ENCODE measurements at regions not wholly inside any gene's neighbourhood (a gene's known extent, or its start where the extent isn't known, plus 50 kb on each side); places are given as distances from the start of the nearest gene placed in this dataset.

DNA sequence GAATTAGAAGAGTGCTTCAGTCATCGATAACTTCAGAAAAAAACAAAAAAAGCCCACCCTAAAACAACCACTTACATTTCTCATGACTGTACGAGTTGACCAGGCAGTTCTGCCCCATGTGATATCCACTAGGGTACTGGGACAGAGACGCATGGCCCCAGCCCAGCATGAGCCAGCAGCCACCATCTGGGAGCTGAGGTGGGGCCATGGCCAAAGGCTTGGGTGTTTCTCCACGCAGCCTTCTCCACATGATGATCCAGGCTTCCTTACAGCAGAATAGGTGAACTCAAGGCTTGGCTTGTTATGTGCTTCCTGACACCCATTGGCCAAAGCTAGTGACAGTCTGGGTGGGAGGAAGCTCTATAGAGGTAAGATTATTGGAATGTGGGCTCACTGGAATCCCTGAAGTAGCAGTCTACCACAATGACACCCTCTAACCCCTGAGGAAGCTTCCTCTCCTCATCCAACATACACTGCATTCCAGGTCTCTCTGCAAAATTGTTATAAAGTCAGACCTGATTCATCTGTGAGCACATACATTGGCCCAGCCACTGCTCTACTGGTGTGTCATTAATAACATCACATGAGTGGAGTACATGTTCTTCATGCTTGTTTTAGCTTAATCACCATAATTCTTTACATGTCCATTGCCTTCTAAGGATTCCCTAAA is 66.3 kb upstream of the NTPCR start:
- no peaks in the 10 kb centered on the region for H3K9me2 ChIP-seq (ENCODE audit: insufficient read depth)
- no peaks in the 10 kb centered on the region for H3F3A ChIP-seq (ENCODE audit: insufficient read depth, low read depth)
- no peak overlapping the region for H3K4me3 ChIP-seq
- ChIA-PET POLR2A (ENCODE audit: unreplicated experiment) (no interaction called here), CTCF (no interaction called here)
- H2AFZ ChIP-seq, result no peak overlapping the region
- no peaks in the 10 kb centered on the region for H3K79me2 ChIP-seq (ENCODE audit: low read depth)
- no peaks in the 10 kb centered on the region for H3K4me1 ChIP-seq (replicated peaks; ENCODE audit: insufficient read depth)
- no peak for DNase-seq
- no peaks in the 10 kb centered on the region for H4K20me1 ChIP-seq (ENCODE audit: insufficient read depth)
- H3K9me3 ChIP-seq (ENCODE audit: insufficient read depth, low read depth), result 0 out of 2 replicates have a peak, but pooled peaks cover 3% of the 10 kb centered on the region
- H3K27ac ChIP-seq, result no peak overlapping the region
- no peaks in the 10 kb centered on the region for H3K36me3 ChIP-seq (ENCODE audit: low read depth)
- H3K4me2 ChIP-seq, result no peak overlapping the region
- TF ChIP-seq, protein P1, sequence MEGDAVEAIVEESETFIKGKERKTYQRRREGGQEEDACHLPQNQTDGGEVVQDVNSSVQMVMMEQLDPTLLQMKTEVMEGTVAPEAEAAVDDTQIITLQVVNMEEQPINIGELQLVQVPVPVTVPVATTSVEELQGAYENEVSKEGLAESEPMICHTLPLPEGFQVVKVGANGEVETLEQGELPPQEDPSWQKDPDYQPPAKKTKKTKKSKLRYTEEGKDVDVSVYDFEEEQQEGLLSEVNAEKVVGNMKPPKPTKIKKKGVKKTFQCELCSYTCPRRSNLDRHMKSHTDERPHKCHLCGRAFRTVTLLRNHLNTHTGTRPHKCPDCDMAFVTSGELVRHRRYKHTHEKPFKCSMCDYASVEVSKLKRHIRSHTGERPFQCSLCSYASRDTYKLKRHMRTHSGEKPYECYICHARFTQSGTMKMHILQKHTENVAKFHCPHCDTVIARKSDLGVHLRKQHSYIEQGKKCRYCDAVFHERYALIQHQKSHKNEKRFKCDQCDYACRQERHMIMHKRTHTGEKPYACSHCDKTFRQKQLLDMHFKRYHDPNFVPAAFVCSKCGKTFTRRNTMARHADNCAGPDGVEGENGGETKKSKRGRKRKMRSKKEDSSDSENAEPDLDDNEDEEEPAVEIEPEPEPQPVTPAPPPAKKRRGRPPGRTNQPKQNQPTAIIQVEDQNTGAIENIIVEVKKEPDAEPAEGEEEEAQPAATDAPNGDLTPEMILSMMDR (conservative IDR thresholded peaks at IDR 0.05), result no peak
- TF ChIP-seq EZH2 (IDR thresholded peaks at IDR 0.05; ENCODE audit: low read depth), result no peak
- intact Hi-C loops (cut with micrococcal nuclease; ENCODE audit: unreplicated experiment), result no loop called here
- BruUV-seq (replicated peaks), result no TSS peak
- peaks cover under 1% of the 10 kb centered on the region; the same call in 1 of the 2 replicates for H3K27me3 ChIP-seq (ENCODE audit: insufficient read depth, low read depth)

DNA sequence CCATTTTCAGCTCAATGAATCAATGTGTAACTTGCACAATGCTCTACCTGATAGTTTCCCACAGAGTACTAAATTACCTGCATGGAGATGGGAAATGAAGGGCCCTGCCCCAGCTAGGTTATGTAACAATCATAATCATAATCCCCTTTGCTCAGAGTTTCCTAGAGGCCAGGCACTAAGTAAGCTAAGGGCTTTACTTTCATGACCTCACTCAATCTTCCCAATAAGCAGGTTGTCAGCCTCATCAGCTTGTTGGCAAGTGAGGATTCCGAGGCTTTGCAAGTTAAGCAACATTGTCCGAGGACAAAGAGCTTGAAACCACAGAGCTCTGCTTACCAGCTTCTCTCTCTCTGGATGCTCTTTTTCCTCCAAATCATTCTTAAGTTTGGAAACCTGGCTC is 64.1 kb upstream of the NTPCR start:
- POLR2A ChIA-PET (ENCODE audit: unreplicated experiment), result no interaction called here
- no peaks in the 10 kb centered on the region for H3K9me3 ChIP-seq (ENCODE audit: insufficient read depth, low read depth)
- no peak overlapping the region for H3K27ac ChIP-seq
- intact Hi-C loops (cut with micrococcal nuclease; ENCODE audit: unreplicated experiment), result no loop called here
- peaks cover 4% of the 10 kb centered on the region; the same call in 1 of the 2 replicates for H3K27me3 ChIP-seq (ENCODE audit: insufficient read depth, low read depth)
- no peaks in the 10 kb centered on the region for H3K79me2 ChIP-seq (ENCODE audit: low read depth)
- H3K4me1 ChIP-seq (replicated peaks; ENCODE audit: insufficient read depth), result no peaks in the 10 kb centered on the region
- no peaks in the 10 kb centered on the region for H3K9me2 ChIP-seq (ENCODE audit: insufficient read depth)
- H3K4me3 ChIP-seq, result no peak overlapping the region
- no peak overlapping the region for H2AFZ ChIP-seq
- BruUV-seq (replicated peaks), result no TSS peak
- TF ChIP-seq EZH2 (IDR thresholded peaks at IDR 0.05; ENCODE audit: low read depth), result no peak
- TF ChIP-seq, protein P1 (conservative IDR thresholded peaks at IDR 0.05), result no peak
- DNase-seq, result no peak
- H3F3A ChIP-seq (ENCODE audit: insufficient read depth, low read depth), result no peaks in the 10 kb centered on the region
- H3K36me3 ChIP-seq (ENCODE audit: low read depth), result no peaks in the 10 kb centered on the region
- H4K20me1 ChIP-seq (ENCODE audit: insufficient read depth), result no peaks in the 10 kb centered on the region
- CTCF ChIA-PET, result no interaction called here
- no peak overlapping the region for H3K4me2 ChIP-seq

DNA sequence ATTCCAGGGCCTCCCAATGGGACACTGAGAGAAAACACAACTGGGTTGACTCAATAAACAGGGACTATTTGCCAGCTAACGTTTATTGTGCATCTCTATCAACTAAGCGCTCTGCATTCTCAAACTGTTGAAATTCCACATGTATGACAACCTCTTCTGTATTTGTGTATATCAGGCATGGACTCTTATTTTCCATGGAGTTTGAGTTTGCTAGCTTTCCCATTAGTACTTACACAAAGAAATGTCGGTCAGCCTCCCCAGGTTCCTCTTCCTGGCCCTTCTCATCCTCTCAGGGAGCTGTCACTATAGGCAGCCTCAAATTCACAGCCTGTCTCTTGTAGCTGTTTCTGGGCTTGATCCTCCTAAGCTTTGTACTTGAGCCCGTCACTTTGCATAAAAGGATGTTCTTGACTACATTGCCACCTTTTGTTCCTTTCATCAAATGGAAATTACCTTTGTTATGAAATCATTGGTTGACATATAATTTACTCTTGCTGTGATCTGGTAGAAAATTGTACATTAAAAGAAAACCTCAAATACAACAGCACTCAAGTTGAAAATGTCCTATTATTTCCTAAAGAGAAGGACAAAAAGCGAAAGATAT is 60.0 kb upstream of the NTPCR start:
- no peaks in the 10 kb centered on the region for H3K79me2 ChIP-seq (ENCODE audit: low read depth)
- no peak overlapping the region for H3K4me2 ChIP-seq
- no peaks in the 10 kb centered on the region for H4K20me1 ChIP-seq (ENCODE audit: insufficient read depth)
- peaks cover 4% of the 10 kb centered on the region; the same call in 1 of the 2 replicates for H3K27me3 ChIP-seq (ENCODE audit: insufficient read depth, low read depth)
- intact Hi-C loops (cut with micrococcal nuclease; ENCODE audit: unreplicated experiment), result no loop called here
- H2AFZ ChIP-seq, result no peak overlapping the region
- ChIA-PET POLR2A (ENCODE audit: unreplicated experiment) (no interaction called here), CTCF (no interaction called here)
- no peaks in the 10 kb centered on the region for H3K4me1 ChIP-seq (replicated peaks; ENCODE audit: insufficient read depth)
- H3K27ac ChIP-seq, result no peak overlapping the region
- H3K9me3 ChIP-seq (ENCODE audit: insufficient read depth, low read depth), result no peaks in the 10 kb centered on the region
- no peaks in the 10 kb centered on the region for H3F3A ChIP-seq (ENCODE audit: insufficient read depth, low read depth)
- H3K4me3 ChIP-seq, result no peak overlapping the region
- no peaks in the 10 kb centered on the region for H3K9me2 ChIP-seq (ENCODE audit: insufficient read depth)
- no peak for DNase-seq
- BruUV-seq (replicated peaks), result no TSS peak
- H3K36me3 ChIP-seq (ENCODE audit: low read depth), result no peaks in the 10 kb centered on the region
- no peak for TF ChIP-seq EZH2 (IDR thresholded peaks at IDR 0.05; ENCODE audit: low read depth)
- TF ChIP-seq, protein P1 (conservative IDR thresholded peaks at IDR 0.05), result no peak
